Neural crest cell (in vitro differentiated cells): ENCODE measurements at regions not wholly inside any gene's neighbourhood (a gene's known extent, or its start where the extent isn't known, plus 50 kb on each side); places are given as distances from the start of the nearest gene placed in this dataset.

Source experiments
- DNase-seq: peaks from one replicate; pipeline ENCODE4 v3.0.0; 2021; ENCODE audit warnings: low read depth, mixed read lengths, low spot score
- H3K27ac Mint-ChIP-seq: one replicate; pipeline ENCODE4 v1.8.0; 2021; ENCODE audit warnings: mild to moderate bottlenecking, mixed read lengths; ENCODE audit not compliant: unreplicated experiment
- H3K27me3 Mint-ChIP-seq: 2 replicates; pipeline ENCODE4 v1.8.0; 2021; ENCODE audit warnings: low read depth, mild to moderate bottlenecking, mixed read lengths
- H3K36me3 Mint-ChIP-seq: 2 replicates; pipeline ENCODE4 v1.8.0; 2021; ENCODE audit warnings: low read depth, mild to moderate bottlenecking, mixed read lengths
- H3K4me1 Mint-ChIP-seq: 2 replicates; pipeline ENCODE4 v1.8.0; 2021; ENCODE audit warnings: mixed read lengths
- H3K4me3 Mint-ChIP-seq: one replicate; pipeline ENCODE4 v1.8.0; 2021; ENCODE audit warnings: mild to moderate bottlenecking, mixed read lengths
- H3K9me3 Mint-ChIP-seq: 2 replicates; pipeline ENCODE4 v1.8.0; 2021; ENCODE audit warnings: mixed read lengths
- TF ChIP-seq, protein P1 (sequence below): fragments of 200-600 bp; sonication (generic); conservative IDR thresholded peaks from 2 replicates; pipeline ENCODE4 v1.5.0; 2021; ENCODE audit warnings: antibody characterized with exemption, mild to moderate bottlenecking

DNA sequence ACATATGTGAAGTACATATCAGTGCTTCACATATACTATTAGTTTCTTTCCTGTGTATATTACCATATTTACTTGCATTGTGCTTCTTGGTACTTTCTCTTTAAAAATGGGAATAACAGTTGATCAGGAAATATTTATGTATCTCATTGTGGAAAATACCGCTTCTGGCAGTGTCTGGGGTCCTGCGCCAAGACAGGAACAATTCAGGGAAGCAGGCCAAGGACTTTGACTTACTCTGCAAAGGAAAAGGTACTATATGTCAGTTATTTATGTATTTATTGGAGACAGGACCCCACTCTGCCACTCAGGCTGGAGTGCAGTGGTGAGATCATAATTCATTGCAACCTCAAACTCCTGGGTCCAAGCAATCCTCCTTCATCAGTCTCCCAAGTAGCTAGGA, 57.7 kb upstream of the NBEA start:
- no peaks in the 10 kb centered on the region for H3K27me3 Mint-ChIP-seq
- DNase-seq: no peak
- peaks cover 4% of the 10 kb centered on the region for H3K4me1 Mint-ChIP-seq
- no peak overlapping the region for H3K4me3 Mint-ChIP-seq
- H3K36me3 Mint-ChIP-seq: no peaks in the 10 kb centered on the region
- TF ChIP-seq, protein P1, sequence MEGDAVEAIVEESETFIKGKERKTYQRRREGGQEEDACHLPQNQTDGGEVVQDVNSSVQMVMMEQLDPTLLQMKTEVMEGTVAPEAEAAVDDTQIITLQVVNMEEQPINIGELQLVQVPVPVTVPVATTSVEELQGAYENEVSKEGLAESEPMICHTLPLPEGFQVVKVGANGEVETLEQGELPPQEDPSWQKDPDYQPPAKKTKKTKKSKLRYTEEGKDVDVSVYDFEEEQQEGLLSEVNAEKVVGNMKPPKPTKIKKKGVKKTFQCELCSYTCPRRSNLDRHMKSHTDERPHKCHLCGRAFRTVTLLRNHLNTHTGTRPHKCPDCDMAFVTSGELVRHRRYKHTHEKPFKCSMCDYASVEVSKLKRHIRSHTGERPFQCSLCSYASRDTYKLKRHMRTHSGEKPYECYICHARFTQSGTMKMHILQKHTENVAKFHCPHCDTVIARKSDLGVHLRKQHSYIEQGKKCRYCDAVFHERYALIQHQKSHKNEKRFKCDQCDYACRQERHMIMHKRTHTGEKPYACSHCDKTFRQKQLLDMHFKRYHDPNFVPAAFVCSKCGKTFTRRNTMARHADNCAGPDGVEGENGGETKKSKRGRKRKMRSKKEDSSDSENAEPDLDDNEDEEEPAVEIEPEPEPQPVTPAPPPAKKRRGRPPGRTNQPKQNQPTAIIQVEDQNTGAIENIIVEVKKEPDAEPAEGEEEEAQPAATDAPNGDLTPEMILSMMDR: no peak
- no peaks in the 10 kb centered on the region for H3K9me3 Mint-ChIP-seq
- no peak overlapping the region for H3K27ac Mint-ChIP-seq

DNA sequence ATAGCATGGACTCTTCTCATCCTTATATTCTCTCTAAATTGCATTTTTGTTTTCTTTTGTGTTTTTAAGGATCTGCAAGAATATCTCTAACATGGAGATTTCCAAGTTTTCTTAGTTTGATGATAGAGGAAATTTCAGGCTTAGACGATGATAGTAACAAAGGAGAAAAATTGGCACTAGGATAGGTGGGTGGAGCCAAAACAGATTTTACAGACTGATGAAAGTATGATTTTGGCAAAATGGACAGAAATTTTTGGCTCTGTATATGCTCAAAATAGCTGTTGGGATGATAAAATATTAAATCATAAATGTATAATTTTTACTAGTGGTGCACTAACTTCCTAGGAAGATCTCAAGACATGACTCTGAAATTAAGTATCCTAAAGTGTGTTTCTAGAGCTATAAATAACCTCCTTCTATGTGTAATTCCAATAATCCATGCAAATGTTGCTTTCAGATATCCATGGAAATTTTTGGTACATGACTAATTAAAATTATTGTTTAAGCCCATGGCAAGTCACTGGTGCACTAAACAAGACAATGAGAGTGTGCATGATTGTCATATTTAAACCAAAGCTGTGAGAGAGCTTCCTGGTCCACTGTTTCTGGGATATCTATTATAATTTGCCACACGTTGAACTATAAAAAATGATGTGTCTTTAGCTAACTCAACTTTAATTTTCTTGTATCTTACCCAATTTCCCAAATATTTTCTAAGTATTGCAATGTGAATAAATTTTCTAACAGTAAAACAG, 55.8 kb upstream of the NBEA start:
- H3K4me1 Mint-ChIP-seq: peaks cover 4% of the 10 kb centered on the region
- no peak overlapping the region for H3K4me3 Mint-ChIP-seq

DNA sequence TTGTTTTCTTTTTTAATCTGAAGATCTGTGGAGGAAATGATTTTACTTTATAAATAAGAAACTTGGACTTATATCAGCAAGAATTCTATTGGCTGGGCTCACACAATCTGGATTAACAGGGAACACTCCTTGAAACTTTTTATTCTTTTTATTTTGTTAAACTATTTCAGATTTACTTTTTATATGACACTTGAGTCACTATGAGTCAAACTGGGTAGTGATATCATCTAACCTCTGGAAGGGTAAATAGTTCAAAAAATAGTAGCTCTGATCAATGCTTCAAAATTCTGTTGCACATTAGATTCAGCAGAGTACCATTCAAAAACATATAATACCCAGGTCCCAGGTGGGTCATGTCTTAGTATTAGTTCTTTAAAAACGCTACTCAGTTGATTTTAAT, 55.1 kb upstream of the NBEA start:
- Mint-ChIP-seq H3K27ac (no peak overlapping the region), H3K9me3 (no peaks in the 10 kb centered on the region), H3K36me3 (no peaks in the 10 kb centered on the region), H3K4me1 (peaks cover 4% of the 10 kb centered on the region), H3K4me3 (no peak overlapping the region), H3K27me3 (no peaks in the 10 kb centered on the region)
- DNase-seq: no peak
- TF ChIP-seq, protein P1: no peak

More for the DNA sequence above, 55.8 kb upstream of the NBEA start:
- no peaks in the 10 kb centered on the region for H3K27me3 Mint-ChIP-seq
- H3K9me3 Mint-ChIP-seq: no peaks in the 10 kb centered on the region
- H3K27ac Mint-ChIP-seq: no peak overlapping the region
- TF ChIP-seq, protein P1: no peak
- no peaks in the 10 kb centered on the region for H3K36me3 Mint-ChIP-seq
- no peak for DNase-seq
